Endothelial cell of umbilical vein (primary cell): ENCODE measurements at regions not wholly inside any gene's neighbourhood (a gene's known extent, or its start where the extent isn't known, plus 50 kb on each side); places are given as distances from the start of the nearest gene placed in this dataset.

Experiments
- BruUV-seq: library from RNA; stranded (reverse); fragments of 400-500 nt; replicated peaks from 2 replicates; lab custom pipeline; 2021; lab: Mats Ljungman, UMichigan
- CTCF ChIA-PET: fragments of 300-600, 350-600 bp; sonication (Branson Sonifier 250); formaldehyde crosslinking; loops from one replicate; lab custom pipeline; 2021; ENCODE audit warnings: antibody characterized with exemption, inconsistent platforms; lab: Charles Lee
- POLR2A ChIA-PET: fragments of 300-600, 350-600 bp; sonication (Branson Sonifier 250); formaldehyde crosslinking; loops from one replicate; lab custom pipeline; 2021; ENCODE audit warnings: antibody characterized with exemption, inconsistent platforms; lab: Charles Lee
- DNase-seq: peaks from one replicate; pipeline ENCODE4 v3.0.0-alpha.2; 2011; ENCODE audit warnings: low read depth, low spot score
- FAIRE-seq: peaks from 2 replicates; lab custom pipeline; 2011; peaks lifted over from hg19 to GRCh38; lab: Jason Lieb, UNC
- H2AFZ ChIP-seq: 2 replicates; pipeline ENCODE4 v1.6.0; 2012; ENCODE audit warnings: low read depth, low read length, control low read depth, inconsistent platforms
- H3K27ac ChIP-seq: 2 replicates; pipeline ENCODE4 v1.5.1; 2011; ENCODE audit warnings: low read depth, mild to moderate bottlenecking, control low read depth, low read length, moderate library complexity; ENCODE audit not compliant: insufficient read depth
- H3K27me3 ChIP-seq, 2 experiments: 2 replicates each; pipeline versions ENCODE4 v1.6.0 to v1.6.1; 2011; ENCODE audit warnings: low read length in 2 of 2, mixed read lengths in 1 of 2; ENCODE audit not compliant: control insufficient read depth in 2 of 2, insufficient read depth in 2 of 2
- H3K36me3 ChIP-seq, 2 experiments: 2 replicates in 1 of 2; 3 replicates in 1 of 2; pipeline ENCODE4 v1.5.1; 2011; ENCODE audit warnings: low read length in 2 of 2, mild to moderate bottlenecking in 1 of 2, moderate library complexity in 1 of 2; ENCODE audit not compliant: control insufficient read depth in 2 of 2, insufficient read depth in 2 of 2; ENCODE audit errors: extremely low read depth in 1 of 2
- H3K4me1 ChIP-seq: 3 replicates; pipeline ENCODE4 v1.5.1; 2011; ENCODE audit warnings: mild to moderate bottlenecking, low read length; ENCODE audit not compliant: control insufficient read depth, insufficient read depth; ENCODE audit errors: extremely low read depth
- H3K4me2 ChIP-seq: 2 replicates; pipeline ENCODE4 v1.6.1; 2011; ENCODE audit warnings: low read length, control low read depth, mixed read lengths; ENCODE audit not compliant: insufficient read depth
- H3K4me3 ChIP-seq, 3 experiments: fragments of 200-600 bp in 1 of 3; sonication (generic), shearing (Covaris generic) in 1 of 3; replicated peaks in 1 of 3; 2 replicates each; pipeline ENCODE4 v1.5.1; 2011 to 2016; ENCODE audit warnings: control low read depth in 3 of 3, low read length in 3 of 3, mild to moderate bottlenecking in 2 of 3, inconsistent platforms in 1 of 3, low read depth in 1 of 3, moderate library complexity in 1 of 3; ENCODE audit not compliant: insufficient read depth in 1 of 3
- H3K79me2 ChIP-seq: 2 replicates; pipeline ENCODE4 v1.6.0; 2012; ENCODE audit warnings: low read length, inconsistent platforms; ENCODE audit not compliant: control insufficient read depth, insufficient read depth
- H3K9ac ChIP-seq: replicated peaks from 2 replicates; pipeline ENCODE3; 2011; ENCODE audit warnings: low read length, control low read depth; ENCODE audit not compliant: insufficient read depth; ENCODE audit errors: extremely low read depth
- H3K9me1 ChIP-seq: replicated peaks from 3 replicates; pipeline ENCODE4 v1.6.0; 2011; ENCODE audit warnings: mild to moderate bottlenecking, low read length; ENCODE audit not compliant: control insufficient read depth, insufficient read depth; ENCODE audit errors: extremely low read depth
- H3K9me3 ChIP-seq: replicated peaks from 2 replicates; pipeline ENCODE4 v1.5.1; 2012; ENCODE audit warnings: low read length, inconsistent platforms; ENCODE audit not compliant: control insufficient read depth, insufficient read depth
- H4K20me1 ChIP-seq: replicated peaks from 2 replicates; pipeline ENCODE3; 2011; ENCODE audit warnings: mild to moderate bottlenecking, low read length; ENCODE audit not compliant: control insufficient read depth, insufficient read depth; ENCODE audit errors: extremely low read depth
- EZH2 ChIP-seq: IDR thresholded peaks from 2 replicates; pipeline ENCODE4 v1.6.1; 2012; ENCODE audit warnings: borderline replicate concordance, low read depth, mild to moderate bottlenecking, moderate library complexity, low read length, inconsistent platforms; ENCODE audit not compliant: severe bottlenecking
- FOS ChIP-seq: IDR thresholded peaks from 2 replicates; pipeline ENCODE4 v1.6.1; 2011; ENCODE audit warnings: mild to moderate bottlenecking, low read length, moderate library complexity, borderline replicate concordance; ENCODE audit not compliant: insufficient read depth
- GATA2 ChIP-seq: IDR thresholded peaks from 2 replicates; pipeline ENCODE4 v1.7.0; 2011; ENCODE audit warnings: low read depth, mild to moderate bottlenecking, moderate library complexity, mixed read lengths, low read length; ENCODE audit not compliant: insufficient read length, insufficient read depth
- JUN ChIP-seq: IDR thresholded peaks from 2 replicates; pipeline ENCODE4 v1.6.1; 2011; ENCODE audit warnings: borderline replicate concordance, low read depth; ENCODE audit not compliant: insufficient read length, insufficient read depth
- MAX ChIP-seq: IDR thresholded peaks from 2 replicates; pipeline ENCODE4 v1.6.1; 2011; ENCODE audit not compliant: insufficient read depth, insufficient read length
- POLR2A ChIP-seq: IDR thresholded peaks from 2 replicates; pipeline ENCODE4 v1.6.1; 2012; ENCODE audit warnings: low read depth, mild to moderate bottlenecking, control low read depth, low read length
- POLR2AphosphoS5 ChIP-seq: IDR thresholded peaks from 2 replicates; pipeline ENCODE4 v1.6.1; 2012; ENCODE audit warnings: low read depth, mild to moderate bottlenecking, control low read depth, low read length, moderate library complexity; ENCODE audit not compliant: insufficient read depth
- dilution Hi-C: fragments of 300-500 bp; cut with MboI; formaldehyde crosslinking; loops from one replicate; pipeline ENCODE4 v1.15.0; 2019; ENCODE audit warnings: low sequenced_read_pairs; ENCODE audit not compliant: extremely low pct_ligation_motif_present
- intact Hi-C: fragments of 100-400 bp; cut with micrococcal nuclease; formaldehyde crosslinking; loops from one replicate; pipeline ENCODE4 v1.10.0; 2022

- H3K36me3 ChIP-seq, result no peaks in the 10 kb centered on the region
- TF ChIP-seq MAX, result no peak
- no peak for TF ChIP-seq EZH2
- TF ChIP-seq FOS, result no peak
- FAIRE-seq, result no peak
- no peak overlapping the region for H3K9ac ChIP-seq
- no TSS peak for BruUV-seq
- H3K9me3 ChIP-seq, result no peaks in the 10 kb centered on the region
- ChIA-PET POLR2A (no interaction called here), CTCF (interaction anchor here (1.1 to 1.3 kb wide), 4 partner anchors 10 to 308 kb away, joined by 3 to 6 read pairs (median 3); no protein-coding TSS in a partner anchor)
- no peaks in the 10 kb centered on the region for H4K20me1 ChIP-seq
- no peaks in the 10 kb centered on the region for H3K9me1 ChIP-seq
- intact Hi-C loops, result no loop called here
- H3K27me3 ChIP-seq, result no peaks in the 10 kb centered on the region
- H3K27ac ChIP-seq, result no peak overlapping the region
- DNase-seq, result no peak
- no peak overlapping the region for H3K4me3 ChIP-seq
- no peaks in the 10 kb centered on the region for H3K79me2 ChIP-seq
- H3K4me2 ChIP-seq, result no peak overlapping the region
- peaks cover 19% of the 10 kb centered on the region for H3K4me1 ChIP-seq
- dilution Hi-C loops, result no loop called here
- H2AFZ ChIP-seq, result no peak overlapping the region
These were observed 102.2 kb downstream of the CDC42EP3 start for GRCh38 chr2:37569131-37569823.

- dilution Hi-C loops, result no loop called here
- H3K9ac ChIP-seq, result no peak overlapping the region
- no peaks in the 10 kb centered on the region for H3K9me3 ChIP-seq
- no peak for FAIRE-seq
- no TSS peak for BruUV-seq
- H3K27me3 ChIP-seq, result no peaks in the 10 kb centered on the region
- no peak overlapping the region for H3K4me2 ChIP-seq
- no peak for DNase-seq
- ChIA-PET POLR2A (no interaction called here), CTCF (interaction anchor here (1.1 to 1.3 kb wide), 2 partner anchors 262 to 307 kb away, joined by 3 to 6 read pairs; no protein-coding TSS in a partner anchor)
- no peak overlapping the region for H2AFZ ChIP-seq
- intact Hi-C loops, result no loop called here
- H3K79me2 ChIP-seq, result no peaks in the 10 kb centered on the region
- no peaks in the 10 kb centered on the region for H3K36me3 ChIP-seq
- peaks cover 19% of the 10 kb centered on the region for H3K4me1 ChIP-seq
- H3K9me1 ChIP-seq, result no peaks in the 10 kb centered on the region
- H3K27ac ChIP-seq, result no peak overlapping the region
- no peak overlapping the region for H3K4me3 ChIP-seq
- TF ChIP-seq EZH2 (no peak), POLR2AphosphoS5 (no peak), POLR2A (no peak), GATA2 (no peak), FOS (no peak), JUN (no peak)
- H4K20me1 ChIP-seq, result no peaks in the 10 kb centered on the region
These were observed 101.3 kb downstream of the CDC42EP3 start for GRCh38 chr2:37569986-37570679.
